ENCODE measurements at regions not wholly inside any gene's neighbourhood (a gene's known extent, or its start where the extent isn't known, plus 50 kb on each side); places are given as distances from the start of the nearest gene placed in this dataset.

DNA sequence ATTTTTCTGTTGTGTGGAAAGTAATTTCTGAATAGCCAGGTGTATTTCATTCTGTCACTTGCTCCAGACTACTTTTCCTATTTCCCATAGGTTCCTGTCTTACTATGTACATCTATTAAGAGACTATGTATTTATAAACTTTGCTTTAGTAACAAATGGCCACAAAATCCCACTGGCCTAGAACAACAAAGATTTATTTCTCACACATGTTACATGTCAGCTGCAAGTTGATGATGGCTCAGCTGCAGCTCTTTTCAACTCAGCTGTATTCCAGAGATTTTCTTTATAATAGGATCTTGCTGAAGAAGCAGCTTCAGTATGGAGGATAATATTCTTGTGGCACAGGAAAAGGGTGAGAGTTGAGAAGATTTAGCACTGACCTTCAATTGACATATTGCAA lies 539.6 kb upstream of the LRRC4C start:
- no peak for TF ChIP-seq CTCF (IDR thresholded peaks at IDR 0.05; ENCODE audit: insufficient read depth, low read length)
- no peak for TF ChIP-seq GABPA (IDR thresholded peaks at IDR 0.05; ENCODE audit: low read depth)
- TF ChIP-seq, protein P1, sequence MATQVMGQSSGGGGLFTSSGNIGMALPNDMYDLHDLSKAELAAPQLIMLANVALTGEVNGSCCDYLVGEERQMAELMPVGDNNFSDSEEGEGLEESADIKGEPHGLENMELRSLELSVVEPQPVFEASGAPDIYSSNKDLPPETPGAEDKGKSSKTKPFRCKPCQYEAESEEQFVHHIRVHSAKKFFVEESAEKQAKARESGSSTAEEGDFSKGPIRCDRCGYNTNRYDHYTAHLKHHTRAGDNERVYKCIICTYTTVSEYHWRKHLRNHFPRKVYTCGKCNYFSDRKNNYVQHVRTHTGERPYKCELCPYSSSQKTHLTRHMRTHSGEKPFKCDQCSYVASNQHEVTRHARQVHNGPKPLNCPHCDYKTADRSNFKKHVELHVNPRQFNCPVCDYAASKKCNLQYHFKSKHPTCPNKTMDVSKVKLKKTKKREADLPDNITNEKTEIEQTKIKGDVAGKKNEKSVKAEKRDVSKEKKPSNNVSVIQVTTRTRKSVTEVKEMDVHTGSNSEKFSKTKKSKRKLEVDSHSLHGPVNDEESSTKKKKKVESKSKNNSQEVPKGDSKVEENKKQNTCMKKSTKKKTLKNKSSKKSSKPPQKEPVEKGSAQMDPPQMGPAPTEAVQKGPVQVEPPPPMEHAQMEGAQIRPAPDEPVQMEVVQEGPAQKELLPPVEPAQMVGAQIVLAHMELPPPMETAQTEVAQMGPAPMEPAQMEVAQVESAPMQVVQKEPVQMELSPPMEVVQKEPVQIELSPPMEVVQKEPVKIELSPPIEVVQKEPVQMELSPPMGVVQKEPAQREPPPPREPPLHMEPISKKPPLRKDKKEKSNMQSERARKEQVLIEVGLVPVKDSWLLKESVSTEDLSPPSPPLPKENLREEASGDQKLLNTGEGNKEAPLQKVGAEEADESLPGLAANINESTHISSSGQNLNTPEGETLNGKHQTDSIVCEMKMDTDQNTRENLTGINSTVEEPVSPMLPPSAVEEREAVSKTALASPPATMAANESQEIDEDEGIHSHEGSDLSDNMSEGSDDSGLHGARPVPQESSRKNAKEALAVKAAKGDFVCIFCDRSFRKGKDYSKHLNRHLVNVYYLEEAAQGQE (IDR thresholded peaks at IDR 0.05; ENCODE audit: insufficient replicate concordance, low read depth), result no peak
- TF ChIP-seq POLR2AphosphoS5 (IDR thresholded peaks at IDR 0.05; ENCODE audit: low read depth), result no peak
- no peak for TF ChIP-seq SPI1 (IDR thresholded peaks at IDR 0.05; ENCODE audit: borderline replicate concordance, low read depth)
